Putamen (tissue), 1 donor: ENCODE measurements at regions not wholly inside any gene's neighbourhood (a gene's known extent, or its start where the extent isn't known, plus 50 kb on each side); places are given as distances from the start of the nearest gene placed in this dataset.
"Not testable (repeated sequence)": the region's sequence is repeated elsewhere in the genome, so short reads cannot be mapped to it uniquely, and the experiment has no call there.

Experiments used
- DNase-seq: peaks from one replicate; pipeline ENCODE4 v3.0.0-alpha.2; 2016; ENCODE audit warnings: low spot score

DNA sequence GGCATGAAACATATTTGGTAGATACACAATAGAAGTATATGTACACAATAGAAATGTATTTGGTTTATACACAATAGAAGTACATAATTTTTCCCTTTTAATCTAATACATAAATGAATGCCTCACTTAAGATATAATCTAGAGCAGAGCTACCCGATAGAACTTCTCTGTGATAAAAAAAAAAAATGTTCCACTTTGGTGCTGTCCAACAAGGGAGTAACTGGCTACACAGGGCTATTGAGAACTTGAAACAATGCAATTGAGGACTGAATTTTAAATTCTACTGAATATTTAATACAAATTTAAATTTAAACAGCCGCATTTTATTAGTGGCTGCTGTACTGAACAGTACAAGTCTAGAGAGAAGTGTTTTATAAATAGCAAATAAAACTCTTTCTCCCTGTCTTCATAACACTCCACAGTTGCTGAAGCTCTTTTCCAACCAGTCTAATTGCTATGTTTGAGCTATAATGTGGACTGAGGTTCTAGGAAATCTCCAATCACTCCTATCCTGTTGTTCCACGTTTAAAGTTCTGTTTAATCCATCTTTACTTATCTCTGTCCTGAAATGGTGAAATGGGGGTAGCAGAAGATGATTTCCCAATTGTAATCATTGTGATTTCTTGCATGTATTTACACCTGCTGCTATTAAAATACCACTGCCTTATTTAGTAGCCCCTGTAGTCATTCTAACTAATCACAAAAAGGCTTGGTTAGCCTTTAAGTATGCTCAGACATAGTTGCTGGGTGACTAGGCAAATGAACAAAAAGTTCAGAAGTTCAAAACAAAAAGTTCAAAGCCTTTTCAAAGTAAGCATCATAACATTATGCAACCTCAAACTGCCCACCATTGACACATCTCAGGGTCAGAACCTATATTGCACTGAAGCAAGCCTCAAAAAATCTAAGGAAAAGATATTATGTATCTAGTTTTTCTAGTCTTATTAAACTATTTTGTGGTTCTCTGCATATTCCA is 192.3 kb upstream of the C1orf87 start:
- no peak for DNase-seq

DNA sequence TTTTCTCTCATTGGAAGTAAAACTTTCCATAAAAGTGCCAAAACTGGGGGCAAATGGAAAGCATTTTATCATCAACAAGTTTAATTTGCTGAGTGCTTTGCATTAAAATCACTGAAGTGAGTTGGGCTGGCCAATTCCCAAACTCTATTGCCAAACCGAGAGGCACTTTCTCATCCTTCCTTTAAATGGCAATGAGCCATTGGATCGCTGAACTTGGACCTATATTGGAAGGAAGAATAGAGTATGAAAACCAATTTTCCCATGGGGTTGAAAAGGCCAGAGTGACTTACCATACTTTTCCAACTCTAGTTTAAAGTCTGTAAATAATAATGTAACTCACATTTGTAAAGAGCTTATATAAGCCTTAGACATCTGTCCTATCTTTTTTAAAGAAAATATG is 189.1 kb upstream of the C1orf87 start:
- DNase-seq = no peak

DNA sequence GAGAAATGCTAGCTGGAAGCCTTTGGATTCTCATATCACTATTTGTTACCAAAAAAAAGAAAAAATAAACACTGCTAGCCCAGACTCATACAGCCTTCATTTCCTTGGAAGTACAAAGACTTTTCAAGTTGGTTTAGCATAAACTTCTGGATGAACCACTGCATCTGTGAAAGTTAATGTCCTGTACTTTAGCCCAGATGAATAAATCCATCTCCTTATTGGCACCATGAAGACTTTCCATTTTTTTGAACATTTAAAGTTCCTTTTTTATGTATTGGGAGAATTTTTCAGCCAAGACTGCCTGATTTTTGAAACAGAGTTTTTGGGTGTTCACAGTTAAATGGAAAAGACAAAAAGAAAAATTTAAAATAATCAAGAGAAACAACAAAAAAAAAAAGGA is 184.0 kb upstream of the C1orf87 start:
- DNase-seq = no peak

DNA sequence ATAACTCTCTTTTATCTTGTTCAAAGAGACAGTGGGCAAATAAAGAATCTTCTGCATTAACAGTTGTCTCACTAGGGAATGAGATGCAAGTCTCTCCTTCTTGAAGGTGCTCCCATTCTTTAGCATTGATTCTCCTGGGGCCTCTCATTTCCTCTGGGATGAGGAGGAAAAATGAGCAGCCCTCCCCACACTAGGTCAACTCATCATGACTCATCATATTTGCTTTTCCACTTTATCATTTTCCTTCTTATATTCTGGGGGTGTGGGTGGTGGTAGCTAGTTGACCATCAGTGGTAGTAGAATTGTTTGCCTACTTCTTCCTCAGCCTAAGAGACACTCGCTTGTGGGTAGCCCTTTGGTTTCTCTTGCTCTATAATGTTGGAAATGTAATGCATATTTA is 182.0 kb upstream of the C1orf87 start:
- no peak for DNase-seq

GRCh38 chr1:60251426-60251825 is 177.9 kb upstream of the C1orf87 start:
- DNase-seq = no peak

DNA sequence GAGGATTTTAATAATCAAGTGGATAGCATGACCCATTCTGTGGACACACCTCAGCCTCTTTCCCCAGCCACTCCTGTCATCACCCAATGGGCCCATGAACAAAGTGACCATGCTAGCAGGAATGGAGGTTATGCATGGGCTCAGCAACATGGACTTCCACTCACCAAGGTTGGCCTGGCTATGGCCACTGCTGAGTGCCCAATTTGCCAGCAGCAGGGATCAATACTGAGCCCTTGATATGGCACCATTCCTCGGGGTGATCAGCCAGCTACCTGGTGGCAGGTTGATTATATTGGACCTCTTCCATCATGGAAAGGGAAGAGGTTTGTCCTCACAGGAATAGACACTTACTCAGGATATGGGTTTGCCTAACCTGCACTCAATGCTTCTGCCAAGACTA is 173.9 kb upstream of the C1orf87 start:
- DNase-seq = not testable (repeated sequence)

- DNase-seq = no peak
Observed at GRCh38 chr1:60245324-60245723, 171.8 kb upstream of the C1orf87 start.

- no peak for DNase-seq
Observed at GRCh38 chr1:60244906-60245305, 171.3 kb upstream of the C1orf87 start.

DNA sequence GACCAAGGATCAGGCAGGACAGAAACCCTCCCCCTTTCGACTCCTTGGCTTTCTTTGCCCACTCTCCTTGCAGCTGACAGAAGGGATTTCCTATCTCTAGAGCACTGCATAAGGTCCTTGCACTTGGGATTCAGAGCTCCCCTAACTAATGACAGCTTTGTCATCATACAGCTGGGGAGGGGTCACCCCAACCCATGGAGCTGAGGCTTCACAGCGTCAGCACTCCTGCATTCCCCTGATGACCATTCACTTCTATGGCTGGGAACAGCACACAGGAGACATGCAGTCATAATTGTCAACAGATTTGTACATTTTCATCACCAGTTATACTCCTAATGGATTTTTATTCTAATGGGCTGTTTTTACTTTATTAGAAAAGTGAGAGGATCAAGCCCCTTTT is 161.7 kb upstream of the C1orf87 start:
- DNase-seq = no peak

DNA sequence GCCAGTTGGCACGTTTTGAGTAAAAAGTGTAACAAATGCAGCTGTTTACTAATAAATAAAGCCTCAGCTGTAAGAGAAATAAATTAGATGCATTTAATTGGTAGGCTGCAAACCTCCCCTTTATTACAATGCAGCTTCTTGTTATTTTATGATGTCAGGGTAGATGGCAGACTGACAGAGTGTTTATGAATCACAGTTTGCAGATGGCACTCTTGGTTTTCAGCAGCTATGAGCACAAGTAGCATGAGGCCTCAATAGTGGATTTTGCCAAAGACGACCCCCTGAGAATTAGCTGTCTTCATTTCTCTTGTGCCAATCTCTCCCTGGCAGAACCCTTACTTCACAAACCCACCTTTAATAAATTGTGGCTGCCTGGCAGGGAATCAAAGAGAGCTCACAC is 161.2 kb upstream of the C1orf87 start:
- no peak for DNase-seq

GRCh38 chr1:60229821-60230220 is 156.3 kb upstream of the C1orf87 start:
- no peak for DNase-seq

- DNase-seq = no peak
Observed at GRCh38 chr1:60228041-60228491, 154.5 kb upstream of the C1orf87 start.

DNA sequence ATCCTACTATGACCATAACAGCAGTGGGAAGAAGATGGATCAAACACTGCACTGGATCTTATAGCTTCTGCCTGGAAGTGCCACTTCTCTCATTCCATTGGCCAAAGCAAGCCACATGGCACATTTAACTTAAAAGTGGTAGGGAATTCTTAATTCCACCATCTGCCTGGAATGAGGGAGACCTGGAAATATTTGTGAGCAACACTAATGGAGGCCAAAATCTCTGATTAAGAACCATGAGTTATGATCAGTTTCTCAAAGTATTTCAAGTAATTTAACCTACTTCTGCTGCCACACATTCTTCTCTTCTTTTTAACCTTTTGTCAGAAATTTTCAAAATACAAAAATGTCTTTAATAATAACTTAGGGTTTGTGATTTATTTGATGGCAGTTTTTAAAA is 154.0 kb upstream of the C1orf87 start:
- DNase-seq = no peak

DNA sequence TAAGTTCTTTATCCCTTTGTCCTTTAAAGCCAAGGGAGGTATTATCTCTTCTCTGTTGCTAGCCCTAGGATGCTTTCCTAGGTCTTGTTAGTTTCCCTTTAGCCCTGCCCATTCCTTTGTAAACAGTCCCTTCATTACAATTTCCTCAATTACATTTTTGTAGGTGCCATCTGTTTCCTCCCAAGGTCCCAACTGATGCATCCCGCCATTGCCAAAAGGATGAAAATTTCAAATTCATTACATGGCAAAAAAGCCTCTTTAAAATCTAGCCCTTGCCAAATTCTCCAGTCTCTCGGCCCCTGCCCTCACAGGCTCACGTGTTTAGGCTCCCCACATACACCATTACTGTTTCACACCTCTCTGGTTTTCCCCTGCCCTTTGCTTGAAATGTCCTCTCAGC is 151.9 kb upstream of the C1orf87 start:
- DNase-seq = no peak

DNA sequence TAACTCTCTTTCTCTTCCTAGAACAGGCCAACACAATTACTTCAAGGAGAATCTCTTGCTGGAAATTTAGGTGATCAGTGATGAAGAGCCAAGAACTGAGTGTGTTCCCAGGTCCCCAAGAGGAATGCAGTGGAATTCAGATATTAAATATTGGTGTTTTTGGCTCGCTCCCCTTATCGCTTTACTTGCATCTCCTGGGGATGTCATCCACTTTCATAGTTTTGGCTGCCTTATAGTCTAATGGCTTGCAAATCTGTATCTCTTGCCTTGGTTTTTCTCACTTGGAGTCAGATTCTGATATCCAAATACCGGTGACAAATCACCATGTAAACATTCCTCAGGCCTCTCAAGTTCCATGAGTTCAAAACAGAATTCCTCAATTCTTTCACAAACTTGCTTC is 151.0 kb upstream of the C1orf87 start:
- DNase-seq = no peak

- no peak for DNase-seq
Observed at GRCh38 chr1:60223158-60223557, 149.6 kb upstream of the C1orf87 start.

GRCh38 chr1:60222360-60223115 is 149.0 kb upstream of the C1orf87 start:
- no peak for DNase-seq

GRCh38 chr1:60213253-60213652 is 139.7 kb upstream of the C1orf87 start:
- no peak for DNase-seq

DNA sequence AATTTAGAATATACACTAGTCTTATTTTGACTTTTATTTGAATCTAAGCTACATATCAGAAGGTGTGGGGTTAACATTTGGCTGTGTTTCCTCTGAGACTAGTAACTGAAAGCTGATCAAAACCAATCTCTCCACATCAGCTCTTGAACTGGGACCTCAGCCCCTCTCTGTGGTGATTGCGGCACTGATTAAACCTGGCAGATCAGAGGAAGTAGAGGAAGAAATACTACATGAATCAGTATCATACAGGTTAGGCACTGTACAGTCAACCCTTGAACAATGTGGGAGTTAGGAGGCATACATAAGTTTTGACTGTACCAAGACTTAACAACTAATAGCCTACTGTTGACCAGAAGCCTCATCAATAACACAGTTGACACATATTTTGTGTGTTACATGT is 122.5 kb upstream of the C1orf87 start:
- no peak for DNase-seq

GRCh38 chr1:60185684-60186083 is 112.1 kb upstream of the C1orf87 start:
- no peak for DNase-seq

GRCh38 chr1:60184521-60184920 is 111.0 kb upstream of the C1orf87 start:
- no peak for DNase-seq

DNA sequence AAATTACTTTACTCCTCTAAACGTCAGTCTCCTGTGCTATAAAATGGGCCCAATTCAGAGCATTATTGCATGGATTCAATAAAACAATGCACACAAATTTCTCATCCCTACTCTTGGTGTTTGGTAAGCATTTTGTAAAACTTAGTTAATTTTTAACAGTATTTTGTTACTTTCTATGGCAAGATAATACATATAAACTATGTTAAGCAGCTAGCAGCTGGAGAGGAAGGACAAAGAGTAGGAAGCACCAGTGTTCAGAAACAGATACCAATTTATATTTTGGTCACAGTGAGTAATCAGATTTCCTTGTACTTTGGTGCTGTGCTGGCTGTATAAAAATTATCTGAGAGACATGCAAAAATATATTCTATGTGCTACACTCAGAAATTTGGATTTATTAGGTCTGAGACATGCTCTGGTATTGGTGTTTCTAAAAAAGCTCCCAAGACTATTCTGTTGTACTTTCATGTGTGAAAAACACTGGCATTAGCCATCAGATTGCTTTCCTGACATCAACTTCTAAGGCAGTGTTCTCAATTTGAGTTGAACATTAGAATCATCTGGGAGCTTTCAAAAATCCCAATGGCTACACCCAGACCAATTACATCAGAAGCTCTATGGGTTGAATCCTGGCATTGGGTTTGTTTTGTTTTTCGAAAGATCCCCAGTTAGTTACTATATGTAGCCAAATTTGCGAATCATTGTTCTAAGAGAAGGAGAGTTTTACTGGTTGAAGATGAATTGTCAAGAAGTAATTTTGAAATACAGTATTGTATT is 100.3 kb upstream of the C1orf87 start:
- DNase-seq = no peak
